ENCODE measurements at regions not wholly inside any gene's neighbourhood (a gene's known extent, or its start where the extent isn't known, plus 50 kb on each side); places are given as distances from the start of the nearest gene placed in this dataset.

- peak in 1 of 3 donors; percentile 17 for DNase-seq
Measured at GRCh38 chr1:157893686-157894085, 52.1 kb upstream of the CD5L start.

- peak in 1 of 3 donors; percentile 16 for DNase-seq
Measured at GRCh38 chr1:157894613-157895165, 53.1 kb upstream of the CD5L start.

- DNase-seq = no peak
Measured at GRCh38 chr1:157910270-157910669, 68.7 kb upstream of the CD5L start.

GRCh38 chr1:157915859-157916258 is 74.3 kb upstream of the CD5L start:
- no peak for DNase-seq

GRCh38 chr1:157916887-157917570 is 75.4 kb upstream of the CD5L start:
- peak; percentile 60 to 76 (median 65) for DNase-seq

- DNase-seq = peak in 1 of 3 donors; percentile 24
Measured at GRCh38 chr1:157920748-157921147, 72.7 kb upstream of the KIRREL1 start.

- no peak for DNase-seq
Measured at GRCh38 chr1:157925419-157926166, 67.9 kb upstream of the KIRREL1 start.

- peak; percentile 37 to 71 (median 63) for DNase-seq
Measured at GRCh38 chr1:157932069-157932468, 61.4 kb upstream of the KIRREL1 start.

- DNase-seq = peak; percentile 30 to 56 (median 44)
Measured at GRCh38 chr1:157937744-157938143, 55.7 kb upstream of the KIRREL1 start.

GRCh38 chr1:157941939-157942338 is 51.5 kb upstream of the KIRREL1 start:
- no peak for DNase-seq

Measured in suppressor macrophage treated with lipopolysaccharide for 1 hour (primary cell).